ENCODE measurements at regions not wholly inside any gene's neighbourhood (a gene's known extent, or its start where the extent isn't known, plus 50 kb on each side); places are given as distances from the start of the nearest gene placed in this dataset.

GRCh38 chr2:220247588-220248350 lies 620.3 kb downstream of the SLC4A3 start:
- no peak for DNase-seq (ENCODE audit: extremely low spot score)
- TF ChIP-seq NFRKB (IDR thresholded peaks at IDR 0.05) (no peak), CTBP1 (IDR thresholded peaks at IDR 0.05; ENCODE audit: borderline replicate concordance) (no peak), L3MBTL2 (conservative IDR thresholded peaks at IDR 0.05) (no peak), FOXA1 (IDR thresholded peaks at IDR 0.05) (no peak), FOXK2 (IDR thresholded peaks at IDR 0.05) (no peak)
- ChIA-PET CTCF (no interaction called here), POLR2A (no interaction called here)

- TF ChIP-seq BHLHE40 (IDR thresholded peaks at IDR 0.05; ENCODE audit: borderline replicate concordance) (no peak), SP1 (IDR thresholded peaks at IDR 0.05) (no peak), TARDBP (IDR thresholded peaks at IDR 0.05) (no peak), HDGF (IDR thresholded peaks at IDR 0.05; ENCODE audit: borderline replicate concordance) (no peak), CTBP1 (IDR thresholded peaks at IDR 0.05; ENCODE audit: borderline replicate concordance) (no peak), FOXA1 (IDR thresholded peaks at IDR 0.05) (no peak), ELF4 (IDR thresholded peaks at IDR 0.05) (no peak), ZNF384 (IDR thresholded peaks at IDR 0.05) (no peak), L3MBTL2 (conservative IDR thresholded peaks at IDR 0.05) (no peak), SUZ12 (IDR thresholded peaks at IDR 0.05) (no peak), FOXK2 (IDR thresholded peaks at IDR 0.05) (no peak), ARNT (IDR thresholded peaks at IDR 0.05) (no peak), LEF1 (IDR thresholded peaks at IDR 0.05; ENCODE audit: borderline replicate concordance) (no peak), FOXM1 (IDR thresholded peaks at IDR 0.05; ENCODE audit: borderline replicate concordance) (no peak), NFRKB (IDR thresholded peaks at IDR 0.05) (no peak)
- TF ChIP-seq, protein P1, sequence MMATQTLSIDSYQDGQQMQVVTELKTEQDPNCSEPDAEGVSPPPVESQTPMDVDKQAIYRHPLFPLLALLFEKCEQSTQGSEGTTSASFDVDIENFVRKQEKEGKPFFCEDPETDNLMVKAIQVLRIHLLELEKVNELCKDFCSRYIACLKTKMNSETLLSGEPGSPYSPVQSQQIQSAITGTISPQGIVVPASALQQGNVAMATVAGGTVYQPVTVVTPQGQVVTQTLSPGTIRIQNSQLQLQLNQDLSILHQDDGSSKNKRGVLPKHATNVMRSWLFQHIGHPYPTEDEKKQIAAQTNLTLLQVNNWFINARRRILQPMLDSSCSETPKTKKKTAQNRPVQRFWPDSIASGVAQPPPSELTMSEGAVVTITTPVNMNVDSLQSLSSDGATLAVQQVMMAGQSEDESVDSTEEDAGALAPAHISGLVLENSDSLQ (IDR thresholded peaks at IDR 0.05) = no peak
- CTCF ChIA-PET = no interaction called here
- POLR2A ChIA-PET = no interaction called here
- DNase-seq (ENCODE audit: extremely low spot score) = no peak
Measured at GRCh38 chr2:220259662-220260061, 632.2 kb downstream of the SLC4A3 start.

- no peak for DNase-seq (ENCODE audit: extremely low spot score)
- POLR2A ChIA-PET = no interaction called here
Measured at GRCh38 chr2:220263300-220263699, 635.9 kb downstream of the SLC4A3 start.

DNA sequence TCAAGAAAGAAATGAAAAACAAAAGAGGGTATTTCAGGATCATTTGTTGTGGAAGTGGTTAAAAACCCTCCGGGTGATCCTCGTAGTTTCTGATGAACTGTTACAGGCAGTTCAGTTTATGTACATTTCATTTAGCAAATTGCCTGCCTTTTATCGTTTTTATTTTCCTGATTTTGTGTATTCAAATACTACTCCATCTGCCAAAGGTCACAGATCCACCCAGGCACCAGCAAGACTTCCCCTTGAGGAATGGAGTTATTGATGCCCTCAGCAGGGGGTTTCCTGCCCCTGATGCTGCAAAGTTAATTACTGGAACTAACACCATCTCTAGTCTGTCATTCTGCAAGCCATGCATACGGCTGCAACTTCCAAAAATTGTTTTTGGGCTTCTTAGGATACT lies 641.9 kb downstream of the SLC4A3 start:
- no peak for TF ChIP-seq FOXK2 (IDR thresholded peaks at IDR 0.05)
- TF ChIP-seq HDGF (IDR thresholded peaks at IDR 0.05; ENCODE audit: borderline replicate concordance) = no peak
- no peak for TF ChIP-seq SP1 (IDR thresholded peaks at IDR 0.05)
- no peak for TF ChIP-seq NFRKB (IDR thresholded peaks at IDR 0.05)
- no peak for TF ChIP-seq LEF1 (IDR thresholded peaks at IDR 0.05; ENCODE audit: borderline replicate concordance)
- no peak for TF ChIP-seq L3MBTL2 (conservative IDR thresholded peaks at IDR 0.05)
- TF ChIP-seq FOXM1 (IDR thresholded peaks at IDR 0.05; ENCODE audit: borderline replicate concordance) = no peak
- ChIA-PET POLR2A (no interaction called here), CTCF (no interaction called here)
- DNase-seq (ENCODE audit: extremely low spot score) = no peak

More at GRCh38 chr2:220263300-220263699, 635.9 kb downstream of the SLC4A3 start:
- CTCF ChIA-PET = no interaction called here
- TF ChIP-seq L3MBTL2 (conservative IDR thresholded peaks at IDR 0.05) (no peak), LEF1 (IDR thresholded peaks at IDR 0.05; ENCODE audit: borderline replicate concordance) (no peak), CTBP1 (IDR thresholded peaks at IDR 0.05; ENCODE audit: borderline replicate concordance) (no peak), ARNT (IDR thresholded peaks at IDR 0.05) (no peak), FOXK2 (IDR thresholded peaks at IDR 0.05) (no peak), ZNF384 (IDR thresholded peaks at IDR 0.05) (no peak), BHLHE40 (IDR thresholded peaks at IDR 0.05; ENCODE audit: borderline replicate concordance) (no peak), NFRKB (IDR thresholded peaks at IDR 0.05) (no peak), TARDBP (IDR thresholded peaks at IDR 0.05) (no peak), FOXM1 (IDR thresholded peaks at IDR 0.05; ENCODE audit: borderline replicate concordance) (no peak), FOXA1 (IDR thresholded peaks at IDR 0.05) (no peak), SUZ12 (IDR thresholded peaks at IDR 0.05) (no peak), SP1 (IDR thresholded peaks at IDR 0.05) (no peak), ELF4 (IDR thresholded peaks at IDR 0.05) (no peak), HDGF (IDR thresholded peaks at IDR 0.05; ENCODE audit: borderline replicate concordance) (no peak)
- TF ChIP-seq, protein P1 (IDR thresholded peaks at IDR 0.05) = no peak

- ChIA-PET POLR2A (no interaction called here), CTCF (interaction anchor here (0.6 to 0.7 kb wide), 2 partner anchors 1566 to 1769 kb away, joined by 3 to 4 read pairs; no protein-coding TSS in a partner anchor)
- TF ChIP-seq CTBP1 (IDR thresholded peaks at IDR 0.05; ENCODE audit: borderline replicate concordance) (no peak), HDGF (IDR thresholded peaks at IDR 0.05; ENCODE audit: borderline replicate concordance) (no peak), FOXK2 (IDR thresholded peaks at IDR 0.05) (no peak), ELF4 (IDR thresholded peaks at IDR 0.05) (no peak), TARDBP (IDR thresholded peaks at IDR 0.05) (no peak), LEF1 (IDR thresholded peaks at IDR 0.05; ENCODE audit: borderline replicate concordance) (no peak), L3MBTL2 (conservative IDR thresholded peaks at IDR 0.05) (no peak), SUZ12 (IDR thresholded peaks at IDR 0.05) (no peak), ARNT (IDR thresholded peaks at IDR 0.05) (no peak), FOXM1 (IDR thresholded peaks at IDR 0.05; ENCODE audit: borderline replicate concordance) (no peak), BHLHE40 (IDR thresholded peaks at IDR 0.05; ENCODE audit: borderline replicate concordance) (no peak), SP1 (IDR thresholded peaks at IDR 0.05) (no peak), FOXA1 (IDR thresholded peaks at IDR 0.05) (no peak), ZNF384 (IDR thresholded peaks at IDR 0.05) (no peak), NFRKB (IDR thresholded peaks at IDR 0.05) (no peak)
- TF ChIP-seq, protein P1 (IDR thresholded peaks at IDR 0.05) = no peak
- no peak for DNase-seq (ENCODE audit: extremely low spot score)
Measured at GRCh38 chr2:220270481-220271070, 643.1 kb downstream of the SLC4A3 start.

Measured in HEK293T (cell line).